NCI-H2029 (cell line): ENCODE measurements at regions not wholly inside any gene's neighbourhood (a gene's known extent, or its start where the extent isn't known, plus 50 kb on each side); places are given as distances from the start of the nearest gene placed in this dataset.

Source experiments
- DNase-seq: peaks from one replicate; lab custom pipeline; 2025; lab: John Stamatoyannopoulos, UW

GRCh38 chr7:118696879-118697278 lies 472.4 kb downstream of the ANKRD7 start:
- DNase-seq: no peak

- no peak for DNase-seq
Measured at GRCh38 chr7:118699222-118699621, 474.7 kb downstream of the ANKRD7 start.

GRCh38 chr7:118708741-118709140 lies 484.2 kb downstream of the ANKRD7 start:
- no peak for DNase-seq

GRCh38 chr7:118711688-118712087 lies 487.2 kb downstream of the ANKRD7 start:
- DNase-seq: no peak

- DNase-seq: no peak
Measured at GRCh38 chr7:118713039-118713438, 488.5 kb downstream of the ANKRD7 start.

- no peak for DNase-seq
Measured at GRCh38 chr7:118720632-118721031, 496.1 kb downstream of the ANKRD7 start.

- DNase-seq: no peak
Measured at GRCh38 chr7:118731854-118732253, 507.4 kb downstream of the ANKRD7 start.

- no peak for DNase-seq
Measured at GRCh38 chr7:118734541-118734940, 510.0 kb downstream of the ANKRD7 start.

GRCh38 chr7:118735441-118735840 lies 510.9 kb downstream of the ANKRD7 start:
- no peak for DNase-seq

- DNase-seq: no peak
Measured at GRCh38 chr7:118737935-118738334, 513.4 kb downstream of the ANKRD7 start.

- no peak for DNase-seq
Measured at GRCh38 chr7:118745927-118746326, 521.4 kb downstream of the ANKRD7 start.

GRCh38 chr7:118747473-118747872 lies 523.0 kb downstream of the ANKRD7 start:
- no peak for DNase-seq

- no peak for DNase-seq
Measured at GRCh38 chr7:118753479-118753878, 529.0 kb downstream of the ANKRD7 start.

- DNase-seq: no peak
Measured at GRCh38 chr7:118754608-118755007, 530.1 kb downstream of the ANKRD7 start.

GRCh38 chr7:118755067-118755625 lies 530.6 kb downstream of the ANKRD7 start:
- DNase-seq: no peak

GRCh38 chr7:118757066-118757465 lies 532.6 kb downstream of the ANKRD7 start:
- no peak for DNase-seq

- DNase-seq: no peak
Measured at GRCh38 chr7:118758582-118758981, 534.1 kb downstream of the ANKRD7 start.

- no peak for DNase-seq
Measured at GRCh38 chr7:118759921-118760320, 535.4 kb downstream of the ANKRD7 start.

GRCh38 chr7:118762451-118762850 lies 537.9 kb downstream of the ANKRD7 start:
- DNase-seq: no peak

- DNase-seq: no peak
Measured at GRCh38 chr7:118764221-118764620, 539.7 kb downstream of the ANKRD7 start.

GRCh38 chr7:118771672-118772071 lies 547.2 kb downstream of the ANKRD7 start:
- DNase-seq: no peak

- no peak for DNase-seq
Measured at GRCh38 chr7:118777308-118777707, 552.8 kb downstream of the ANKRD7 start.

- no peak for DNase-seq
Measured at GRCh38 chr7:118792682-118793081, 568.2 kb downstream of the ANKRD7 start.

GRCh38 chr7:118793582-118793981 lies 569.1 kb downstream of the ANKRD7 start:
- DNase-seq: no peak

GRCh38 chr7:118794419-118794818 lies 569.9 kb downstream of the ANKRD7 start:
- DNase-seq: no peak
